WI38 (cell line): ENCODE measurements at regions not wholly inside any gene's neighbourhood (a gene's known extent, or its start where the extent isn't known, plus 50 kb on each side); places are given as distances from the start of the nearest gene placed in this dataset.

Source experiments
- H3K4me3 ChIP-seq: 2 replicates; pipeline ENCODE4 v1.5.1; 2011; ENCODE audit warnings: low read depth, mild to moderate bottlenecking, control low read depth, low read length
- TF ChIP-seq, protein P1 (sequence below): IDR thresholded peaks from 2 replicates; pipeline ENCODE4 v1.5.1; 2012; ENCODE audit warnings: low read depth, mild to moderate bottlenecking, control low read depth, low read length

DNA sequence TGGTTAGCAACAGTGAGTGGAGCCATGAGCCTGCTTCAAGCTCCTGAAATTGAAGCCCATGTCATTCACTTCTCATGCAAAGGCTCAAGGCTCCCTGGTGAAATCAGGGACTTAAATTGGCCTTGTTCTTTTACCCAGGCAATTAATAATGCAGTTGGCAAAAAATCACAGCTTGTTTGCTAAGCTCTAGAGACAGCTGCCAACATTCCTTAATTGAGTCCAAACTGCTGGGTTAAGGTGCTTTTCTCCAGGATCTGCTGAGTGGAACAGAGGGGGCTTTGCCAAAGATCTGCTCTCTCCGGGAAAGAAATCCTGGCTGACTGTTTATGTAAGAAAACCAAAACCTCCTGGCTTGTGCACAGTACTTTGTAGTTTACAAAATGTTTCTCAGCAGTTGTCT, 257.6 kb upstream of the GHITM start:
- H3K4me3 ChIP-seq = no peak overlapping the region
- TF ChIP-seq, protein P1, sequence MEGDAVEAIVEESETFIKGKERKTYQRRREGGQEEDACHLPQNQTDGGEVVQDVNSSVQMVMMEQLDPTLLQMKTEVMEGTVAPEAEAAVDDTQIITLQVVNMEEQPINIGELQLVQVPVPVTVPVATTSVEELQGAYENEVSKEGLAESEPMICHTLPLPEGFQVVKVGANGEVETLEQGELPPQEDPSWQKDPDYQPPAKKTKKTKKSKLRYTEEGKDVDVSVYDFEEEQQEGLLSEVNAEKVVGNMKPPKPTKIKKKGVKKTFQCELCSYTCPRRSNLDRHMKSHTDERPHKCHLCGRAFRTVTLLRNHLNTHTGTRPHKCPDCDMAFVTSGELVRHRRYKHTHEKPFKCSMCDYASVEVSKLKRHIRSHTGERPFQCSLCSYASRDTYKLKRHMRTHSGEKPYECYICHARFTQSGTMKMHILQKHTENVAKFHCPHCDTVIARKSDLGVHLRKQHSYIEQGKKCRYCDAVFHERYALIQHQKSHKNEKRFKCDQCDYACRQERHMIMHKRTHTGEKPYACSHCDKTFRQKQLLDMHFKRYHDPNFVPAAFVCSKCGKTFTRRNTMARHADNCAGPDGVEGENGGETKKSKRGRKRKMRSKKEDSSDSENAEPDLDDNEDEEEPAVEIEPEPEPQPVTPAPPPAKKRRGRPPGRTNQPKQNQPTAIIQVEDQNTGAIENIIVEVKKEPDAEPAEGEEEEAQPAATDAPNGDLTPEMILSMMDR = no peak

DNA sequence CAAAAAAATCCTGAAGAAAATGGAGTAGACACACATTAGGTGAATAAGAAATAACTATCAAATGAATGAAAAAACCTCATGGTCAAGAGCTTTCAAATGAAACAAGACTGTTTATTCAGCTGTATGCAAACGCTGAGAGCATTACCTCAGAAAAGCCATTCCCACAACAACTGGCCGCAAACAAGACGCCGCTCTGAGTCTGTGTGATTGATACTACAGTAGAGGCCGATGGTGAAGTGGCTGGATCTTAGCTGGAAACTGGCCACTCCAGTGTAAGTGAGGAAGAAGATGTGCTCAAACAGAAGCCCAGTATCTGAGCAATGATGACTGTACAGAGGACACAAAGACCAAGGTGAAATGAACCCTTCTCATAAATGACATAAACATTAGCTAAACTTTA, 252.4 kb upstream of the GHITM start:
- TF ChIP-seq, protein P1 = no peak
- H3K4me3 ChIP-seq = no peak overlapping the region

DNA sequence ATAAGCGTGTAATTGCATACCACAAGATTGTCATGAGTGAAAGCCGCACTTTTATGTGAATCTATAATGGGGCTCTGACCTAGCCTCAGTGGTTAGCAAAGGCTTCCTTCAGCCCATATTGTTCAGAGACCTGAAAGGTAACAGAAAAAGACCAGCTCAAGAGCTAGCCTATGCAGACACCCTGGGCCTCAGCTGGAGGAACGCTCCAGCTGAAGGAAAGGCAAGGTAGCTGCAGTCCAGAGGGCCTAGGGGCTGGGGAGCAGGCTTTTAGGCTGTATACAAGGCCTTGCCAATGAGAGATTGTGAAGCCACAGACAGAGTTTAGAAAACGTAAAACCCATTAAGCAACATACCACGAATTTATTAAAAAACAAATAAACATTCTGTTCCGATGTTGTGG, 246.6 kb upstream of the GHITM start:
- H3K4me3 ChIP-seq = no peak overlapping the region
- TF ChIP-seq, protein P1 = no peak

DNA sequence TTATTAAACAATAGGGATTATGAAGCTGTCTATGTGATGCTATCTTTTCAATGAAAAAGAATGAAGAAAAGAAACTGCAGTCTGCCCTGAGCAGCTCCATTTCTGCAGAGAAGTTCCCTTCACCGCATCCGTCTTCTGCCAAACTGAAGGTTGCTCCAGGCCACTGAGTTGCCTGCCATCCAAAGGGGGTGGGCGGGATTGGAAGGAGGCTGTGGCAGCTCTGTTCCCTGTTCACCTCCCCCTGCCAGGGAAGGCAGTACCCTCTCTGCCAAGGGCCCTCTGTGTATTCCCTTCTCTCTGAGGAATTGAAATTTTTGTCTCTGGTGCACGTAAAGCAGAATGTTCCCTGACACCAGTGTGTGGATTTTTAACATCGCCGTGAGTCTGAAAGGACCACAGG, 243.1 kb upstream of the GHITM start:
- no peak overlapping the region for H3K4me3 ChIP-seq
- TF ChIP-seq, protein P1 = no peak

DNA sequence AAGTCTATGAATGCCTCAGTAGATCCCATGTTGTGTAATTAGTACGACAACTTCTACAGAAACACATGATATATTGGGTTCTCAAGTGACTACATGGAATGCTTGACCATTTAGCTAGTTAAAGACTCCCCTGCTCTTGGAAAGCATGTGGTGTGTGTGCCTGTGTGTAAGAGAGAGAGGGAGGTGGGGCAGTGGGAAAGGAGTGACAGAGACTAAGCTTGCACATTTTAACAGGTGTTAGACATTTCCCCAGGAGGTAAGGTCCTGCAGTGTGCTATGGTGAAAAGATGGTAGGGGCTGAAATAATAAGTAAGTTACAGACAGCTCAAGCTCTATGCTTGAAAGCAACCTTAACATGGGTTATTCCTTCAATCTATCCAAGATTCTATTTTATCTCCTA, 241.7 kb upstream of the GHITM start:
- no peak overlapping the region for H3K4me3 ChIP-seq
- TF ChIP-seq, protein P1 = no peak

DNA sequence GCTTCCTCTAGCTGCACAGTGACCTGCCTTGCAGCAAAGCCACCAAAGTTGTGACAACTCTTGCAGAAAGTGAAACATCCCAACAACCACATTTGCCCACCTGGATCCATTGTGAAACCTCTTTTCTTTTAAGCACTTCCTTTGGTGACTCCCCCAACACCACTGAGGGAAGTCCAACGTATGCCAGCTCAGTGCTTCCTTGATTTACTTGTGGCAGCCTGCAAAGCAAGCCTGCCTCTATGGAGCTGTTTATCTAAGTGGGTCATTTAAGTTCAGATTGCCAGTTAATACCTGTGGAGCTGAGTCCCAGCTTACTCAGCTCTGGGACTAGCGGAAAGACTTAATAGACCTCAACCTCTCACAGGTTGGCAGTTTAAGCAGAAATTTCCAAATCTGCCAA, 230.8 kb upstream of the GHITM start:
- no peak overlapping the region for H3K4me3 ChIP-seq
- TF ChIP-seq, protein P1 = no peak

DNA sequence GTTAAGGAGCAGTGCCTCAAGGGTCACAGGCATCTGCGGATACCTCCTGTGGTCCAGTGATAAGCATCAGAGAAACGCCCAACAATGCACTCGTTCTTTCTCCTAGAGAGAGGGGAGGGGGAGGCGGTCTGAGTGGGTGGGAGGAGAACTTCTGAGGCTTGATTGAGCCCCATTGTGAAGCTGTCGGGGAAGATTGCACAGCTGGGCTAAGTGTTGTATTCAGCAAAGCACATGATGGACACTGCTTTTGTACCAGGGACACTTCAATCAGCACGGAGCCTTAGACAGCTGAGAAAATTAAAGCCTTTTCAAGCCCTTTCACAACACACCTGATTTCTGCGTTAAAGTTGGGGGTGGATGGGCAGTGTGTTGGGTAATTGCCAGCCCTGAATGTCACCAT, 230.3 kb upstream of the GHITM start:
- H3K4me3 ChIP-seq = no peak overlapping the region

More for the DNA sequence above, 230.3 kb upstream of the GHITM start:
- TF ChIP-seq, protein P1 = no peak
